ENCODE measurements at regions not wholly inside any gene's neighbourhood (a gene's known extent, or its start where the extent isn't known, plus 50 kb on each side); places are given as distances from the start of the nearest gene placed in this dataset.

DNA sequence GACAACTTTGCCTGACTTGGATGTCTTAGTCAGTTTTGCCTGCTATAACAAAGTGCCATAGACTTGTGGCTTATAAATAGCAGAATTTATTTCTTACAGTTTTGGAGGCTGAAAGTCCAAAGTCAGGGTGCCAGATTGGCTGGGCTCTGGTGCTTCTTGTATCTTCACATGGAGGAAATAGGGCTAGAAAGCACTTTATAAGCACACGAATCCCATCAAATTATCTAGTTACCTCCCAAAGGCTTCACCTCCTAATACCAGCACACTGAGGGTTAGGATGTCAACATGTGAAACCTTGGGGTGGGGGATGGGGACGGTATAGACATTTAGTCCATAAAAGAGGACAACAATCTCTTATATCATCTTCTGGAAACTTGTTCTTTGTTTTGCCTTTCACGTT is 116.8 kb downstream of the SQOR start:
- Mint-ChIP-seq H3K4me1 (ENCODE audit: low read depth, unreplicated experiment) (no peaks in the 10 kb centered on the region), H3K36me3 (ENCODE audit: low read depth, unreplicated experiment) (no peaks in the 10 kb centered on the region), H3K27me3 (ENCODE audit: low read depth, unreplicated experiment) (no peaks in the 10 kb centered on the region), H3K9me3 (ENCODE audit: unreplicated experiment) (peaks cover 2% of the 10 kb centered on the region), H3K4me3 (ENCODE audit: unreplicated experiment) (no peak overlapping the region), H3K27ac (ENCODE audit: unreplicated experiment) (no peak overlapping the region)
- TF ChIP-seq EZH2 (IDR thresholded peaks at IDR 0.05; ENCODE audit: insufficient read depth, low read length) (no peak), CTCF (IDR thresholded peaks at IDR 0.05; ENCODE audit: insufficient read depth, low read depth, low read length) (no peak)
- Histone ChIP-seq H3K9me3 (ENCODE audit: insufficient read depth, low read depth, low read length) (no peaks in the 10 kb centered on the region), H3K9ac (ENCODE audit: low read length) (no peak overlapping the region), H4K20me1 (ENCODE audit: insufficient read depth, low read length) (no peaks in the 10 kb centered on the region), H3K36me3 (ENCODE audit: insufficient read depth, low read length) (no peaks in the 10 kb centered on the region), H3K27ac (ENCODE audit: low read depth, low read length) (no peak overlapping the region), H3K4me3 (ENCODE audit: insufficient read depth, low read depth, low read length) (no peak overlapping the region), H3K79me2 (ENCODE audit: insufficient read depth, low read length) (no peaks in the 10 kb centered on the region), H2AFZ (ENCODE audit: low read depth, low read length) (no peak overlapping the region), H3K4me1 (ENCODE audit: insufficient read depth, low read length) (no peaks in the 10 kb centered on the region), H3K27me3 (ENCODE audit: insufficient read depth, low read length) (no peaks in the 10 kb centered on the region), H3K4me2 (ENCODE audit: low read length) (no peak overlapping the region)
- DNase-seq (ENCODE audit: low read depth) (no peak), FAIRE-seq (no peak)

DNA sequence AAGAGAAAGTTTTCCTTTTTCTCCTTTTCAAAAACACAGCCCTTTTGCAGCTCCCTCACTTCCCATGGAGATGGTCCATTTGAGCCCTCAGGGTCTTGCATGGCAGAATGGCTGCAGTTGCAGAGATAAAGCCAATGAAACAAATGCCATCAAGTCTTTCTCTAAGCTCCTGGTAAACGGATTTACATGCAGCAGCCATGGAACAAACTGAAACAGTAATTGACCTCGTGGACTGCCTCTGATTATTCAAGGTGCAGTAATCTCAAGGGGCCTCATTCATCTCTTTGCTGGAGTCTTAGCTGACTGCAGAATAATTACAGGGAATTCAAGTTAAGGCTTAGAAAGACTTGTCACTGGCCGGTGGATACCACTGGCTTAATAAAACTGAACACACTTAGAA is 125.1 kb downstream of the SQOR start:
- no peaks in the 10 kb centered on the region for H3K36me3 Mint-ChIP-seq (ENCODE audit: low read depth, unreplicated experiment)
- no peak overlapping the region for H2AFZ ChIP-seq (ENCODE audit: low read depth, low read length)
- no peaks in the 10 kb centered on the region for H3K9me3 ChIP-seq (ENCODE audit: insufficient read depth, low read depth, low read length)
- H3K4me2 ChIP-seq (ENCODE audit: low read length), result no peak overlapping the region
- no peaks in the 10 kb centered on the region for H3K4me1 ChIP-seq (ENCODE audit: insufficient read depth, low read length)
- no peaks in the 10 kb centered on the region for H3K79me2 ChIP-seq (ENCODE audit: insufficient read depth, low read length)
- FAIRE-seq (no peak), DNase-seq (ENCODE audit: low read depth) (no peak)
- H3K4me3 ChIP-seq (ENCODE audit: insufficient read depth, low read depth, low read length), result no peak overlapping the region
- H3K36me3 ChIP-seq (ENCODE audit: insufficient read depth, low read length), result no peaks in the 10 kb centered on the region
- no peak overlapping the region for H3K4me3 Mint-ChIP-seq (ENCODE audit: unreplicated experiment)
- H3K4me1 Mint-ChIP-seq (ENCODE audit: low read depth, unreplicated experiment), result no peaks in the 10 kb centered on the region
- no peaks in the 10 kb centered on the region for H3K27me3 Mint-ChIP-seq (ENCODE audit: low read depth, unreplicated experiment)
- H3K27ac Mint-ChIP-seq (ENCODE audit: unreplicated experiment), result no peak overlapping the region
- no peaks in the 10 kb centered on the region for H4K20me1 ChIP-seq (ENCODE audit: insufficient read depth, low read length)
- H3K9ac ChIP-seq (ENCODE audit: low read length), result no peak overlapping the region
- no peak for TF ChIP-seq EZH2 (IDR thresholded peaks at IDR 0.05; ENCODE audit: insufficient read depth, low read length)
- TF ChIP-seq CTCF (IDR thresholded peaks at IDR 0.05; ENCODE audit: insufficient read depth, low read depth, low read length), result no peak
- peaks cover 3% of the 10 kb centered on the region for H3K9me3 Mint-ChIP-seq (ENCODE audit: unreplicated experiment)
- H3K27ac ChIP-seq (ENCODE audit: low read depth, low read length), result no peak overlapping the region
- no peaks in the 10 kb centered on the region for H3K27me3 ChIP-seq (ENCODE audit: insufficient read depth, low read length)

- H3K36me3 ChIP-seq (ENCODE audit: insufficient read depth, low read length), result no peaks in the 10 kb centered on the region
- FAIRE-seq, result no peak
- H3K27ac ChIP-seq (ENCODE audit: low read depth, low read length), result no peak overlapping the region
These were observed 127.9 kb downstream of the SQOR start for GRCh38 chr15:45762726-45763125.

More at GRCh38 chr15:45762726-45763125, 127.9 kb downstream of the SQOR start:
- Mint-ChIP-seq H3K36me3 (ENCODE audit: low read depth, unreplicated experiment) (no peaks in the 10 kb centered on the region), H3K4me1 (ENCODE audit: low read depth, unreplicated experiment) (no peaks in the 10 kb centered on the region), H3K27ac (ENCODE audit: unreplicated experiment) (no peak overlapping the region), H3K9me3 (ENCODE audit: unreplicated experiment) (peaks cover 7% of the 10 kb centered on the region), H3K27me3 (ENCODE audit: low read depth, unreplicated experiment) (no peaks in the 10 kb centered on the region), H3K4me3 (ENCODE audit: unreplicated experiment) (no peak overlapping the region)
- TF ChIP-seq CTCF (IDR thresholded peaks at IDR 0.05; ENCODE audit: insufficient read depth, low read depth, low read length) (no peak), EZH2 (IDR thresholded peaks at IDR 0.05; ENCODE audit: insufficient read depth, low read length) (no peak)
- Histone ChIP-seq H3K27me3 (ENCODE audit: insufficient read depth, low read length) (no peaks in the 10 kb centered on the region), H2AFZ (ENCODE audit: low read depth, low read length) (no peak overlapping the region), H3K4me1 (ENCODE audit: insufficient read depth, low read length) (no peaks in the 10 kb centered on the region), H3K9ac (ENCODE audit: low read length) (no peak overlapping the region), H4K20me1 (ENCODE audit: insufficient read depth, low read length) (no peaks in the 10 kb centered on the region), H3K9me3 (ENCODE audit: insufficient read depth, low read depth, low read length) (no peaks in the 10 kb centered on the region), H3K4me3 (ENCODE audit: insufficient read depth, low read depth, low read length) (no peak overlapping the region), H3K4me2 (ENCODE audit: low read length) (no peak overlapping the region), H3K79me2 (ENCODE audit: insufficient read depth, low read length) (no peaks in the 10 kb centered on the region)
- DNase-seq (ENCODE audit: low read depth), result no peak

Data from astrocyte (in vitro differentiated cells and primary cell).